ENCODE measurements at regions not wholly inside any gene's neighbourhood (a gene's known extent, or its start where the extent isn't known, plus 50 kb on each side); places are given as distances from the start of the nearest gene placed in this dataset.

DNA sequence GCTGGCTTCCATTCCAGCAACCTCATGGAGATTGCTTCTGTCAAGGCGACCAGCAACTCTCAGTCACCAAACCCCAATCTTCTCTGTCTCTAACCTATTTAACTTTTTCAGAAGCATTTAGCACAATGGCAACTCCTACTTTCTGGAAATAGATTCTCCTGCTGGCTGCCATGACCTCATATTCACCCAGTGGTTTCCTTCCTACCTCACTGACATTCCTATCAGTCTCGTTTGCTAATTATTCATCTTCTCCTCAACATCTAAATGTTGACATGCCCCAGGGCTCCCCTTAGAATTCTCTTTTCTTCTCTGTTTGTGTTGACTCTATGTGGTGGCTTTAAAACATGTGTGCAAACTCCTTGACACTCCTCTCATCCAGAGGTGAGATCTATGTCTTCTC is 106.7 kb downstream of the OLFM4 start:
- Mint-ChIP-seq H3K36me3 (ENCODE audit: low read depth) (no peaks in the 10 kb centered on the region), H3K27me3 (no peaks in the 10 kb centered on the region), H3K4me1 (no peaks in the 10 kb centered on the region), H3K9me3 (no peaks in the 10 kb centered on the region), H3K27ac (no peak overlapping the region), H3K4me3 (no peak overlapping the region)
- DNase-seq, result no peak
- no peak for ATAC-seq

GRCh38 chr13:53136554-53137215 is 108.1 kb downstream of the OLFM4 start:
- Mint-ChIP-seq H3K36me3 (ENCODE audit: low read depth) (no peaks in the 10 kb centered on the region), H3K4me3 (no peak overlapping the region)

GRCh38 chr13:53137779-53138178 is 109.2 kb downstream of the OLFM4 start:
- Mint-ChIP-seq H3K27ac (no peak overlapping the region), H3K4me1 (no peaks in the 10 kb centered on the region), H3K4me3 (no peak overlapping the region), H3K36me3 (ENCODE audit: low read depth) (no peaks in the 10 kb centered on the region), H3K27me3 (no peaks in the 10 kb centered on the region), H3K9me3 (no peaks in the 10 kb centered on the region)
- no peak for ATAC-seq
- no peak for DNase-seq

More at GRCh38 chr13:53136554-53137215, 108.1 kb downstream of the OLFM4 start:
- Mint-ChIP-seq H3K4me1 (no peaks in the 10 kb centered on the region), H3K9me3 (no peaks in the 10 kb centered on the region), H3K27ac (no peak overlapping the region), H3K27me3 (no peaks in the 10 kb centered on the region)
- ATAC-seq (no peak), DNase-seq (no peak)

GRCh38 chr13:53138376-53139036 is 109.9 kb downstream of the OLFM4 start:
- Mint-ChIP-seq H3K4me3 (no peak overlapping the region), H3K4me1 (no peaks in the 10 kb centered on the region), H3K27ac (no peak overlapping the region), H3K27me3 (no peaks in the 10 kb centered on the region), H3K36me3 (ENCODE audit: low read depth) (no peaks in the 10 kb centered on the region), H3K9me3 (no peaks in the 10 kb centered on the region)
- ATAC-seq (no peak), DNase-seq (no peak)

DNA sequence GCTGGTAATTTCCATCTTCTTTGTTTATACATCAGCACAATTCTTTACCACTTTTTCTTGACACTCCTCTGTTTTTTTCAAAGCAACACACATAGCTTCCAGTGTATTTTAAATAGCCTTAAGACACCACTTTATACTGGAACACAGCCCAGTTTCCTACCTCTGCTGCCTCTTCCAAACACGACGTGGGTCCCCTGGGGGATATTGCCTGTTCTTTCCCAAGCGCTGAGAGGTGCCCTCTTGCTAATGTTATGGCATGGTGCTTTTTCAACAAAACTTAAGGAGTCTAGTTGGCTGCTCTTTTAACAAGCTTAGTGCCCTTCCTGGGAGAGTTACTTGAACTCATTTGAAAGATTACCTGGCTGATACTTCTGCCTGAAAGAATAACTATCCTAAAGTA is 112.7 kb downstream of the OLFM4 start:
- Mint-ChIP-seq H3K27me3 (peaks cover 5% of the 10 kb centered on the region), H3K27ac (no peak overlapping the region), H3K4me3 (no peak overlapping the region), H3K9me3 (no peaks in the 10 kb centered on the region), H3K36me3 (ENCODE audit: low read depth) (no peaks in the 10 kb centered on the region), H3K4me1 (no peaks in the 10 kb centered on the region)
- no peak for ATAC-seq
- DNase-seq, result no peak

- peaks cover 6% of the 10 kb centered on the region for H3K27me3 Mint-ChIP-seq
- no peak overlapping the region for H3K27ac Mint-ChIP-seq
- H3K9me3 Mint-ChIP-seq, result no peaks in the 10 kb centered on the region
- H3K36me3 Mint-ChIP-seq (ENCODE audit: low read depth), result no peaks in the 10 kb centered on the region
- DNase-seq (no peak), ATAC-seq (no peak)
- H3K4me1 Mint-ChIP-seq, result no peaks in the 10 kb centered on the region
- no peak overlapping the region for H3K4me3 Mint-ChIP-seq
Measured at GRCh38 chr13:53142306-53142705, 113.7 kb downstream of the OLFM4 start.

GRCh38 chr13:53143757-53144339 is 115.2 kb downstream of the OLFM4 start:
- Mint-ChIP-seq H3K4me3 (no peak overlapping the region), H3K9me3 (no peaks in the 10 kb centered on the region), H3K27me3 (peaks cover 7% of the 10 kb centered on the region), H3K27ac (no peak overlapping the region), H3K4me1 (no peaks in the 10 kb centered on the region), H3K36me3 (ENCODE audit: low read depth) (no peaks in the 10 kb centered on the region)
- no peak for DNase-seq
- ATAC-seq, result no peak

DNA sequence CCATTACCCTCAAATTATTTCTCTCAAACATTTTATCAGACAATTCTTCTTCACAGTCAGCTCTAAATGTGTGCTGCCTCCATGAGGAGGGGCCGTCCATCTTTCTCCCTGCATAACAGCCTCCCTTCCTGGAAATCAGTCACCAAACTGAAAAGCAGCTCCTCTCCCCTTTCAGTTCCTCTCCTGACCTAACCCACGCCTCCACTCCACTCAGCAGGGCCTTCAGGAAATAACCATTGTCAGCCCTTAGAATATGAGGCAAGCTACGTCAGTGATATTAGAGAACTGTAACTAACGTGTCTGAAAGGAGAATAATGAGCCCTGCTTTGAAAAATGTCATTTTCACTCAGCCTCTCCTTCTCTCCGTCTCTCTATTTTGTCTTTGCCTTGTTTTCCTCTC is 116.2 kb downstream of the OLFM4 start:
- DNase-seq, result no peak
- Mint-ChIP-seq H3K36me3 (ENCODE audit: low read depth) (no peaks in the 10 kb centered on the region), H3K9me3 (no peaks in the 10 kb centered on the region), H3K27me3 (peaks cover 7% of the 10 kb centered on the region), H3K27ac (no peak overlapping the region), H3K4me3 (no peak overlapping the region), H3K4me1 (no peaks in the 10 kb centered on the region)
- ATAC-seq, result no peak

DNA sequence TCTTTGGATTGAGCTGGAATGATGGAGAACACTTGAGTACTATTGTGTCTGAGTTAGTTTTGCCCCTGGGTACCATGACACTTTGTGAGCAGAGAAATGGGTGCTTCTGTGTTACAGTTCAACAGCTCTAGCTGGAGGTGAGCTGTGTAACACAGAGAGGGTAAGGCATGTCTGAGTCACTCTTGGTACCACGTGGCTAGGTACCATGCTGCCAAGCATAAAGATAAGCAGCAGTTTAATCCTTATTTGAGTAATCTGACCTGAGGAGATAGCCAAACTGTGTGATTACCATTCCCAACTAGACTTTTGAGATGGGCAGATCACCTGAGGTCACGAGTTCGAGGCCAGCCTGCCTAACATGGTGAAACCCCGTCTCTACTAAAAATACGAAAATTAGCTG is 122.0 kb downstream of the OLFM4 start:
- Mint-ChIP-seq H3K4me3 (no peak overlapping the region), H3K9me3 (no peaks in the 10 kb centered on the region), H3K27ac (no peak overlapping the region), H3K4me1 (peaks cover 9% of the 10 kb centered on the region), H3K27me3 (peaks cover 8% of the 10 kb centered on the region), H3K36me3 (ENCODE audit: low read depth) (no peaks in the 10 kb centered on the region)
- no peak for ATAC-seq
- no peak for DNase-seq

DNA sequence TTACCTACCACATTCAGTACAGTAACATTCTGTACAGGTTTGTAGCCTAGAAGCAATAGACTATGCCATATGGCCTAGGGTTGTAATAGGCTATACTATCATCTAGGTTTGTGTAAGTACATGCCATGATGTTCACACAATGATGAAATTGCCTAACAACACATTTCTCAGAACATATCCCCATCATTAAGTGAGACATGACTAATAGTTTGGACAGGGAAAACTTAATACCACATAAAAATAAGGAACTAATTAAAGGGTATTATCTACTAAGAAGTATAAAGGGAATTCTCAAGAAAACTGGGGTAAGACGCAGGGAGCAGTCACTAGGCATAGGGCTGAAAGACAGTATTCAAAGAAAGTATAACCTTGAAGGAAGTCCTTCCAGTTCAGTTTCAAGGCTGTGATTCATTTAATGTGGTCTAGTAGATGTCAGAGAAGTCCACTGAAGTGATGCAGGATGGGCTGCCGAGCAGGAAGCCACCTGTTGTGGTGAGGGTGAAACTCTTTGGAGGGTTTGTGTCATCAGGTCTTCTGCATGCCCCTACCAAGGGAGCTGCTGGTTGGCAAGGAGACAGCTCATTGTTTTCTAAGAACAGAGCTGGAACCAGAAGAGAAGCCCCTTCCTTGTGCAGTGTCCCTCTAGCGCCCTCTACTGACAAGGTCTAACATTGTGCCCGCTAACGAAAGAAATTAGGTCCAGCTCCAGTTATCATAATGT is 122.9 kb downstream of the OLFM4 start:
- DNase-seq (peak; percentile 24), ATAC-seq (peak; percentile 93)
- H3K9me3 Mint-ChIP-seq, result no peaks in the 10 kb centered on the region
- H3K4me1 Mint-ChIP-seq, result peaks cover 9% of the 10 kb centered on the region
- no peaks in the 10 kb centered on the region for H3K36me3 Mint-ChIP-seq (ENCODE audit: low read depth)
- peaks cover 8% of the 10 kb centered on the region for H3K27me3 Mint-ChIP-seq
- no peak overlapping the region for H3K27ac Mint-ChIP-seq
- no peak overlapping the region for H3K4me3 Mint-ChIP-seq

- Mint-ChIP-seq H3K4me1 (peaks cover 9% of the 10 kb centered on the region), H3K9me3 (no peaks in the 10 kb centered on the region), H3K36me3 (ENCODE audit: low read depth) (no peaks in the 10 kb centered on the region), H3K4me3 (no peak overlapping the region), H3K27ac (no peak overlapping the region), H3K27me3 (peaks cover 8% of the 10 kb centered on the region)
- ATAC-seq, result no peak
- no peak for DNase-seq
Measured at GRCh38 chr13:53152057-53152421, 123.4 kb downstream of the OLFM4 start.

- no peaks in the 10 kb centered on the region for H3K36me3 Mint-ChIP-seq (ENCODE audit: low read depth)
- H3K4me3 Mint-ChIP-seq, result no peak overlapping the region
- ATAC-seq, result no peak
- no peak for DNase-seq
- no peaks in the 10 kb centered on the region for H3K27me3 Mint-ChIP-seq
- H3K27ac Mint-ChIP-seq, result no peak overlapping the region
- peaks cover 3% of the 10 kb centered on the region for H3K9me3 Mint-ChIP-seq
- H3K4me1 Mint-ChIP-seq, result no peaks in the 10 kb centered on the region
Measured at GRCh38 chr13:53158201-53158600, 129.6 kb downstream of the OLFM4 start.

DNA sequence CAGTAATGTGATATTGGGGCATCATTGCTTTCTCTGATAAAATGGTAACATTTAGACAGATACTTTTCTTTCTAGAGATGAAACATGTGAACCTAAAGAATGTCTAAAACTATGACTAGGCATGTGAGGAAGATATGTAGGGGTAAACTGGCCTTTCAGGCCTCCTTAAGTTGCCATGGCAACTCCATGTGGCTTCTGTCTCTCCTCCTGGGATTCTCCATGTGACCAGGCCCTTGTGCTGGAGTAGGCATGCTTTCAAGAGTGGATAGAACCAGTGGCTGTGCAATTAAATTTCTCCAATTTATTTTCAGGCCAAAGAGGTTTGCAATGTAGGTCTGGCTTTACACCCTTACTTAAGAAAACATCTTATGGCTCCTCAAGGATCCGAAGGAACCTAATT is 130.8 kb downstream of the OLFM4 start:
- no peak for ATAC-seq

GRCh38 chr13:53160211-53160610 is 131.6 kb downstream of the OLFM4 start:
- Mint-ChIP-seq H3K4me1 (no peaks in the 10 kb centered on the region), H3K27ac (no peak overlapping the region), H3K36me3 (ENCODE audit: low read depth) (no peaks in the 10 kb centered on the region), H3K9me3 (peaks cover 3% of the 10 kb centered on the region), H3K27me3 (no peaks in the 10 kb centered on the region), H3K4me3 (no peak overlapping the region)
- no peak for ATAC-seq
- no peak for DNase-seq

More for the DNA sequence above, 130.8 kb downstream of the OLFM4 start:
- DNase-seq, result no peak
- no peaks in the 10 kb centered on the region for H3K36me3 Mint-ChIP-seq (ENCODE audit: low read depth)
- no peak overlapping the region for H3K27ac Mint-ChIP-seq
- H3K4me1 Mint-ChIP-seq, result no peaks in the 10 kb centered on the region
- H3K4me3 Mint-ChIP-seq, result no peak overlapping the region
- H3K27me3 Mint-ChIP-seq, result no peaks in the 10 kb centered on the region
- peaks cover 3% of the 10 kb centered on the region for H3K9me3 Mint-ChIP-seq

- H3K27ac Mint-ChIP-seq, result no peak overlapping the region
- no peak for ATAC-seq
- no peaks in the 10 kb centered on the region for H3K27me3 Mint-ChIP-seq
Measured at GRCh38 chr13:53161251-53161650, 132.6 kb downstream of the OLFM4 start.

More at GRCh38 chr13:53161251-53161650, 132.6 kb downstream of the OLFM4 start:
- no peaks in the 10 kb centered on the region for H3K4me1 Mint-ChIP-seq
- DNase-seq, result no peak
- H3K9me3 Mint-ChIP-seq, result peaks cover 3% of the 10 kb centered on the region
- no peak overlapping the region for H3K4me3 Mint-ChIP-seq
- H3K36me3 Mint-ChIP-seq (ENCODE audit: low read depth), result no peaks in the 10 kb centered on the region

Measured in activated naive CD8-positive, alpha-beta T cell treated with anti-CD3 and anti-CD28 coated beads, Interleukin-2, amount 50 U/mL, for 24 hours (primary cell).